ENCODE measurements at regions not wholly inside any gene's neighbourhood (a gene's known extent, or its start where the extent isn't known, plus 50 kb on each side); places are given as distances from the start of the nearest gene placed in this dataset.
"Not testable (repeated sequence)": the region's sequence is repeated elsewhere in the genome, so short reads cannot be mapped to it uniquely, and the experiment has no call there.

- H3K27ac Mint-ChIP-seq (ENCODE audit: unreplicated experiment) = no peak overlapping the region
- H3K4me1 Mint-ChIP-seq (ENCODE audit: unreplicated experiment) = no peaks in the 10 kb centered on the region
- no peak overlapping the region for H3K4me3 Mint-ChIP-seq (ENCODE audit: unreplicated experiment)
- H3K27me3 Mint-ChIP-seq (ENCODE audit: unreplicated experiment) = peaks cover 3% of the 10 kb centered on the region
- H3K36me3 Mint-ChIP-seq (ENCODE audit: low read depth, unreplicated experiment) = no peaks in the 10 kb centered on the region
- TF ChIP-seq, protein P1, sequence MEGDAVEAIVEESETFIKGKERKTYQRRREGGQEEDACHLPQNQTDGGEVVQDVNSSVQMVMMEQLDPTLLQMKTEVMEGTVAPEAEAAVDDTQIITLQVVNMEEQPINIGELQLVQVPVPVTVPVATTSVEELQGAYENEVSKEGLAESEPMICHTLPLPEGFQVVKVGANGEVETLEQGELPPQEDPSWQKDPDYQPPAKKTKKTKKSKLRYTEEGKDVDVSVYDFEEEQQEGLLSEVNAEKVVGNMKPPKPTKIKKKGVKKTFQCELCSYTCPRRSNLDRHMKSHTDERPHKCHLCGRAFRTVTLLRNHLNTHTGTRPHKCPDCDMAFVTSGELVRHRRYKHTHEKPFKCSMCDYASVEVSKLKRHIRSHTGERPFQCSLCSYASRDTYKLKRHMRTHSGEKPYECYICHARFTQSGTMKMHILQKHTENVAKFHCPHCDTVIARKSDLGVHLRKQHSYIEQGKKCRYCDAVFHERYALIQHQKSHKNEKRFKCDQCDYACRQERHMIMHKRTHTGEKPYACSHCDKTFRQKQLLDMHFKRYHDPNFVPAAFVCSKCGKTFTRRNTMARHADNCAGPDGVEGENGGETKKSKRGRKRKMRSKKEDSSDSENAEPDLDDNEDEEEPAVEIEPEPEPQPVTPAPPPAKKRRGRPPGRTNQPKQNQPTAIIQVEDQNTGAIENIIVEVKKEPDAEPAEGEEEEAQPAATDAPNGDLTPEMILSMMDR (IDR thresholded peaks at IDR 0.05; ENCODE audit: unreplicated experiment) = no peak
- no peak for DNase-seq (ENCODE audit: low spot score)
- no peaks in the 10 kb centered on the region for H3K9me3 Mint-ChIP-seq (ENCODE audit: unreplicated experiment)
Measured at GRCh38 chr21:22374218-22374969, 1376.2 kb downstream of the NCAM2 start.

- not testable (repeated sequence) for DNase-seq (ENCODE audit: low spot score); H3K27me3 Mint-ChIP-seq (ENCODE audit: unreplicated experiment); H3K4me1 Mint-ChIP-seq (ENCODE audit: unreplicated experiment); H3K27ac Mint-ChIP-seq (ENCODE audit: unreplicated experiment); H3K36me3 Mint-ChIP-seq (ENCODE audit: low read depth, unreplicated experiment); H3K4me3 Mint-ChIP-seq (ENCODE audit: unreplicated experiment); H3K9me3 Mint-ChIP-seq (ENCODE audit: unreplicated experiment)
Measured at GRCh38 chr21:22377795-22378194, 1379.6 kb downstream of the NCAM2 start.

GRCh38 chr21:22393324-22393723 is 1395.1 kb downstream of the NCAM2 start:
- H3K9me3 Mint-ChIP-seq (ENCODE audit: unreplicated experiment) = no peaks in the 10 kb centered on the region
- no peak for DNase-seq (ENCODE audit: low spot score)
- no peak overlapping the region for H3K4me3 Mint-ChIP-seq (ENCODE audit: unreplicated experiment)
- TF ChIP-seq, protein P1 (IDR thresholded peaks at IDR 0.05; ENCODE audit: unreplicated experiment) = no peak
- no peaks in the 10 kb centered on the region for H3K27me3 Mint-ChIP-seq (ENCODE audit: unreplicated experiment)
- no peaks in the 10 kb centered on the region for H3K4me1 Mint-ChIP-seq (ENCODE audit: unreplicated experiment)
- H3K27ac Mint-ChIP-seq (ENCODE audit: unreplicated experiment) = no peak overlapping the region
- H3K36me3 Mint-ChIP-seq (ENCODE audit: low read depth, unreplicated experiment) = no peaks in the 10 kb centered on the region

- Mint-ChIP-seq H3K9me3 (ENCODE audit: unreplicated experiment) (no peaks in the 10 kb centered on the region), H3K36me3 (ENCODE audit: low read depth, unreplicated experiment) (no peaks in the 10 kb centered on the region), H3K4me3 (ENCODE audit: unreplicated experiment) (no peak overlapping the region), H3K4me1 (ENCODE audit: unreplicated experiment) (no peaks in the 10 kb centered on the region), H3K27ac (ENCODE audit: unreplicated experiment) (no peak overlapping the region), H3K27me3 (ENCODE audit: unreplicated experiment) (no peaks in the 10 kb centered on the region)
- no peak for DNase-seq (ENCODE audit: low spot score)
- TF ChIP-seq, protein P1 (IDR thresholded peaks at IDR 0.05; ENCODE audit: unreplicated experiment) = no peak
Measured at GRCh38 chr21:22395965-22396364, 1397.8 kb downstream of the NCAM2 start.

DNA sequence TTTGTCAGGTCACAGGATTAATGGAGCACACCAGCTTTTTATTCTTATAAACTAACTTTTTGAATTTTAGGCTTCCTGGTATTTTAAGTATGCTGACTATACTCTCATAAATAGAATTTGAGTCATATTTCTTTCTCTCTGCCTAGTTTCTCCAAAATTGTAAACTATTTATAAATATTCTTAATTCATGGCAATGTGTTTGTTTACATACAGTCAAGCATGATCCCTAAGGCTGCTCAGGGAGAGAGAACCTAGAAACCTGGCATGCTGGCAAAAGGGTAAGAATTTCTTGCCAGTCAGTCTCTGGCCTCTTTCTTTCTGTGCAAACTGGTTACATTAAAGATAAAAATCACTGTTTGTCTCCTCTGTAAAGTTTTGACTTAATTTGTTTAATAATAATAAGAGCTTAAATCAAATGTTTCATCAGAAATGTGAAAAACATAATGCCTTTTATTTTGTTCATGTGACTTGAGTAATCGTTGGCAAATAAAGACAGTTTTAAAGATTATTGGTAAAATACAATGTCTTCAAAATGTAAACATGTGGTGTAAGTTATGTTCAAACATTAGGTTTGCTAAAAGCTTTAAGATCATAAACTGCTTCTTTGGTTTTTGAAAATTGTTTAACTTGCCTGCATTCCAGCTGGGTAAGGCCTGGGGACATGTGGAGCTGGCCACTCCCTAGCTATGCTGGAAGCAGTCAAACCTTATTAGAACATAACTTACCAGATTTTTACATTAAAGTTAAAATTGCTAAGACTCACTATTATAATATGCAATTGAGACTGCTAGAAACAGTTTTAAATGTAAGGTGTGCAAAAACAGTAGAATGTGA is 1401.7 kb downstream of the NCAM2 start:
- no peaks in the 10 kb centered on the region for H3K4me1 Mint-ChIP-seq (ENCODE audit: unreplicated experiment)
- H3K9me3 Mint-ChIP-seq (ENCODE audit: unreplicated experiment) = no peaks in the 10 kb centered on the region
- TF ChIP-seq, protein P1 (IDR thresholded peaks at IDR 0.05; ENCODE audit: unreplicated experiment) = no peak
- no peak overlapping the region for H3K4me3 Mint-ChIP-seq (ENCODE audit: unreplicated experiment)
- no peak for DNase-seq (ENCODE audit: low spot score)
- H3K27ac Mint-ChIP-seq (ENCODE audit: unreplicated experiment) = no peak overlapping the region
- no peaks in the 10 kb centered on the region for H3K27me3 Mint-ChIP-seq (ENCODE audit: unreplicated experiment)
- no peaks in the 10 kb centered on the region for H3K36me3 Mint-ChIP-seq (ENCODE audit: low read depth, unreplicated experiment)

All from endothelial cell (in vitro differentiated cells).